Peyer's patch (tissue), 4 donors: ENCODE measurements at regions not wholly inside any gene's neighbourhood (a gene's known extent, or its start where the extent isn't known, plus 50 kb on each side); places are given as distances from the start of the nearest gene placed in this dataset.

ENCODE experiments used
- CTCF ChIP-seq, 6 experiments: fragments of 450-650 bp in 4 of 6; fragments of 200-600 bp in 2 of 6; sonication (generic) in 1 of 6; IDR thresholded peaks; one replicate each; pipeline ENCODE4 v1.5.1; 2017 to 2019; ENCODE audit warnings: antibody characterized with exemption in 6 of 6, mild to moderate bottlenecking in 3 of 6, moderate library complexity in 1 of 6
- POLR2A ChIP-seq, 2 donors: fragments of 450-650 bp; IDR thresholded peaks; one replicate each; pipeline ENCODE4 v1.5.1; 2017; ENCODE audit warnings: antibody characterized with exemption in 2 of 2, mild to moderate bottlenecking in 2 of 2, moderate library complexity in 2 of 2

- TF ChIP-seq CTCF (IDR thresholded peaks at IDR 0.05), result no peak
- no peak for TF ChIP-seq POLR2A (IDR thresholded peaks at IDR 0.05)
Measured at GRCh38 chr7:45447296-45447695, 126.9 kb upstream of the ADCY1 start.
